ENCODE measurements at regions not wholly inside any gene's neighbourhood (a gene's known extent, or its start where the extent isn't known, plus 50 kb on each side); places are given as distances from the start of the nearest gene placed in this dataset.

GRCh38 chr6:147088861-147089260 is 115.4 kb upstream of the STXBP5 start:
- intact Hi-C loops (cut with DNase I), result no loop called here
- ATAC-seq, result no peak
- DNase-seq (ENCODE audit: low spot score), result no peak

DNA sequence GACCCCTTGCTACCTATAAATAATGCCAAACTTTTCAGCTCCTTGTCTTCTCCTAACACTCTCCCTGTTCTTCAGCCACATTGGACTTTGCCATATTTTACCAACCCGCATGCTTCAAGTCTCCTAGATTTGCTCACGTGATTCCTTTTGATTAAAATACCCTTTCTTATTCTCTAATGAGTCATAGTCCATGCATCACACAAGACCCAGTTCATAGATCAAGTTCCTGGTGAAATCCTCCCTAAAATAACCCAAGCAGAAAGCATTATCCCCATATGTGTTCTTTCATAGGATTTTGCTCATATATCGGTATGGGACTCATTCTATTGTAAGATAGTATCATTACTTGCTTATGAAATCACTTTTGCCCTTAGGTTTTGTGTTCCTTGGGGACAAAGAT is 108.9 kb upstream of the STXBP5 start:
- intact Hi-C loops (cut with DNase I), result no loop called here
- DNase-seq (ENCODE audit: low spot score), result no peak
- ATAC-seq, result no peak

DNA sequence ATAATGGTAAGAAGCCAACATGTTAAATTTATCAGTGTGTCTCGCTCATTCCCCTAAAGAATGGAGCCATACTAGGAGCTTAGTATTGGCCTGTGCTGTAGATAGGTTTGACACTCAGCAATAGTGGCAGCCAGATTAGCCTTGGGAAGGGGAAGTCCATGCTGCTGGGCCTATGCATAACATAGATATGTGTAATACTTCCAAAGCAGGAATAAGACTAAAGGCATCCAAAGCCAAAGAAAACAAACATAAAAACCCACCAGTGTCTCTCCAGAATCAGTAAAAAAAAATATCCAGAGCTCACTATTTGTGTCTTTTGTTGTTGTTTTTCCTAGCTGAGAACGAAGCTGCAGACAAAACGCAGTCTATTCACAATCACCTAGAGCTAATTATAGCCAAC is 104.2 kb upstream of the STXBP5 start:
- DNase-seq (ENCODE audit: low spot score) (no peak), ATAC-seq (no peak)
- intact Hi-C loops (cut with DNase I), result no loop called here

DNA sequence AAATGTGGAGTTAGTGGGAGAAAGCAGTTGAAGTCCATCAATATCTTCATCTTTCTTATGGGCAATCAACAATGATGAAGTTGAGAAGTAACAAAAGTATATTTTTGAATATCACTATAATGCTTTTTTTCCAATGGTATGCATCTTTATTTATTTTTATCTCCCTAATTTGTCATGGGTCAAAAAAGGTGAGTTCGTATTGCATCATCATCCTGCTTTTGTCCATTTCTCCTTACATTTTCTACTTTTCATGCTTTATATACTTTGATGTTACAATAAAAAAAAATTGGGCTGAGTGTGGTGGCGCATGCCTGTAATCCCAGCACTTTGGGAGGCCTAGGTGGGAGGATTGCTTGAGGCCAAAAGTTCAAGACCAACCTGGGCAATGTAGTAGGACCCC is 101.2 kb upstream of the STXBP5 start:
- intact Hi-C loops (cut with DNase I), result no loop called here
- no peak for ATAC-seq
- no peak for DNase-seq (ENCODE audit: low spot score)

DNA sequence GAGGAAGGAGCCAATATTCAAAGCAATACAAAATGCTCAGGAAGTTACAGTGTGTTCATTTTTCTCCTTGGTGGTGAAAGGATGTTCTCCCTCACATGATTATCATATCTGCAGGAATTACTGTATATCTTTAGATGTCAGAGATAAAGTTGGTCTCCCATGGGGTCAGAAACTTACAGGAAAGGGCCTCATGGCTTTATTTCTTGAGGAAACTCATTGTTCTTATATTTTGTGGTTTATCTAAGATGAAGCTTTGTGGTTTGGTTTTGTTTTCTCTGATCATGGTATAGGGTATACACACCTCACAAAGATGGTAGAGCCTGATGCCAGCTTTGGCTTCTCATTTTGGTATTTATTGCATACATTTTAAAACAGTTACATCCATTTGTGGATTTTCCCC is 100.5 kb upstream of the STXBP5 start:
- intact Hi-C loops (cut with DNase I), result no loop called here
- no peak for ATAC-seq

GRCh38 chr6:147105786-147106185 is 98.4 kb upstream of the STXBP5 start:
- intact Hi-C loops (cut with DNase I), result no loop called here
- ATAC-seq, result no peak

More for the DNA sequence above, 100.5 kb upstream of the STXBP5 start:
- DNase-seq (ENCODE audit: low spot score), result no peak

DNA sequence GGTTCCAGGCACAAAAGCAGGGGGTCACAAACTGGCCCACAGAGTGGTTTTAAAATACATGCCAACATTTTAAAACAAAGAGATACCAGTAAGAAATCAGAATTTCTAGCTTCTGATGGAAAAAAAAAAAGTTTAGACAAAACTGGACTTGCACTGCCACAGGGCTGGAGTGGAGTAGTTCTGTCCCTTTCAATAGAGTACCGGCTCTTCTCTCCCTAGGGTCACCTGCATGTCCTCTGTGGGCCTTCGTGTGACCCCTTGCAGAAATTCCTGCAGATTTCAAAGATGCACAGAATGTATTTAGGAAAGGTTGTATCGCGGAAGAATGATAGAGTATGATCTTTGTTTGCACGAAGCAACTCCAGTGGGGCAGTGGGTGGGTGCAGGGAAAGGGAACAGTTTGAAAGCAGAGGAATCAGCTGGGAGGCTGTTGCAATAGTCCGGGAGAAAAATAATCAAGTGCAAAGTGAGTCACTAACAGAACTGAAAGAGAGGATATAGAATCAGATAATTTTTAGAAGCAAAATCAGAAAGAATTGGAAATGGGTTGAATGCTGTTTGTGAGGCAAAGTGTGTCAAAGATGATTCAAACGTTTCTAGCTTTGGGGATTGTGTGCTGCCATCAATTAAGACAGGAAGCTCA is 97.3 kb upstream of the STXBP5 start:
- intact Hi-C loops (cut with DNase I), result no loop called here
- DNase-seq (ENCODE audit: low spot score) (no peak), ATAC-seq (no peak)

More at GRCh38 chr6:147105786-147106185, 98.4 kb upstream of the STXBP5 start:
- no peak for DNase-seq (ENCODE audit: low spot score)

DNA sequence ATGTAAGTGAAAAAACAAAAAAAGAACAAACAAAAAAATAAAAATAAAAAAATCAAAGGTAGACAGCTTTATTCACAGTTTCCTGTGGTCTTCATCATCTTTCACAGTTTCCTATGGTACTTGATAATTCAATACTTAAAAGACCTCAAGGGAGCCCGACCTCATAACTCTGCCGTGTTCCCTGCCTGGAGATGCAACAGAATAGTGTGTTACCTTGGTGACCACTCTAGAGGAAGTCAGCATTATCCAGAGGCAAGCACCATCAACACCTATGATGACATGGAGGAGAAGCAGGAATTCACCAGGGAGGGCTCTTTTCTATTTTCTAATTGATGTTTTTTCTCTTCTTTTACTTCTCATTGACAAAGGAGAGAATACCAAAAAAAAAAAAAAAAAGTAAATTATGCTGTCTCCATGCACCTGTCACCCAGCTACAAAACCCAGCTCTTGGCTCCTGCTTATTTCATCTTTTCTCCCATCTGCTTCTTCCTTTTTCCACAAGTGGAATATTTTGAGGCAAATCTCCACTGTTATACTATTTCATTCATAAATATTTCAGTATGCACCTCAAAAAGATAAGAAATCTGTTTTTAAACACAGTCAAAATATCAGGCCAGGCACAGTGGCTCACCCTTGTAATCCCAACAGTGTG is 95.8 kb upstream of the STXBP5 start:
- intact Hi-C loops (cut with DNase I), result no loop called here
- DNase-seq (ENCODE audit: low spot score), result no peak

GRCh38 chr6:147109707-147110106 is 94.5 kb upstream of the STXBP5 start:
- ATAC-seq, result no peak
- no peak for DNase-seq (ENCODE audit: low spot score)
- intact Hi-C loops (cut with DNase I), result no loop called here

More for the DNA sequence above, 95.8 kb upstream of the STXBP5 start:
- no peak for ATAC-seq

DNA sequence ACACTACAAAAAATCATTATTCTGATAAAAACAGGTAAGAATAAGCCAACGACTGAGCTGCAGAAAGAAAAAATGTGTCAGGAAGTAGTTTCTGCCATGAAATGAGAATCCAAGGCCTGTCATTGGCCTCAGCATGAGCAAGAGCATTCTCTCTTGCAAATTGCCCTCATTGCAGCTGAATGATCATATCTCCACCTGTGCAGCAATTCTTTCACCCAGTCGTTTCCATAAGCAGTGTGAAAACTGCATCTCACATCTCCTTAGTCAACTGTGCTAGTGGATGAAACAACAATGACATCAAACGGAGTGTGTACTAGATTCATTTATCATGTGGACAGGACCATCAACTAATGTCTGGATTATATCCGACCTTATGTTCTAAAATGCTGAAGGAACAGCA is 88.2 kb upstream of the STXBP5 start:
- intact Hi-C loops (cut with DNase I), result no loop called here
- DNase-seq (ENCODE audit: low spot score) (no peak), ATAC-seq (no peak)

- DNase-seq (ENCODE audit: low spot score) (no peak), ATAC-seq (no peak)
- intact Hi-C loops (cut with DNase I), result no loop called here
These were observed 87.2 kb upstream of the STXBP5 start for GRCh38 chr6:147117011-147117410.

DNA sequence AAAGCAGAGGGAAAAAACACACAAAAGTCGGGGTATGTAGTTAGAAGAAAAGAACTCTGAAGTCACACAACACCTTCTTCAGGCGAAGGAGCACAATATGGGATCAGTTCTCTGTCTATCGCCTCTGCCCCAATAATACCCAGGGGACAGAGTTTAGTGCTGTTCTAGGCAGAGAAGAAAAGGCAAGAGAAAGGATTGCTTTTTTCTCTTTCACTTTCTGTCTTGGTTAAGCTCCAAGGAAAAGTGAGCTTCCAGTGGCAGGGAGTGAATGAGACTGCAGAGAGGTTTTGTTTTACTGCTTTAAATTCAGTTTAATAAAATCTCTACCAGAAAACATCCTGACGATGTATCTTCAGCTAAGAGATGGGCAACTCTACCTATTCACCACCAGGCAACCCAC is 86.6 kb upstream of the STXBP5 start:
- intact Hi-C loops (cut with DNase I), result no loop called here
- DNase-seq (ENCODE audit: low spot score) (no peak), ATAC-seq (peak; percentile 69)

DNA sequence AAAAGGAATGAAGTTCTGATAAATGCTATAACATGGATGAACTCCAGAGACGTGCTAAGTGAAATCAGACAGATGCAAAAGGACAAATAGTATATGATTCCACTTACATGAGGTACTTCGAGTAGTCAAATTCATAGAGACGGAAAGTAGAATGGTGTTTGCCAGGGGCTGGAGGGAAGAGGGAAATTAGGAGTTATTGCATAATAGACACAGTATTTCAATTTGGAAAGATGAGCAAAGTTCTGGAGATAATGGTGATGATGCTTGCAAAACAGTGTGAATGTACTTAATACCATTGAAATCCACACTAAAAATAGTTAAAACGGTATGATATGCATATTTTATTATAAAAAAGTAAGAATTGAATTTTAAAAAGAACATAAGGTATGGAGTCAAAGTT is 84.9 kb upstream of the STXBP5 start:
- ATAC-seq, result no peak
- intact Hi-C loops (cut with DNase I), result no loop called here
- no peak for DNase-seq (ENCODE audit: low spot score)

GRCh38 chr6:147122823-147123222 is 81.4 kb upstream of the STXBP5 start:
- intact Hi-C loops (cut with DNase I), result no loop called here
- ATAC-seq (no peak), DNase-seq (ENCODE audit: low spot score) (no peak)

DNA sequence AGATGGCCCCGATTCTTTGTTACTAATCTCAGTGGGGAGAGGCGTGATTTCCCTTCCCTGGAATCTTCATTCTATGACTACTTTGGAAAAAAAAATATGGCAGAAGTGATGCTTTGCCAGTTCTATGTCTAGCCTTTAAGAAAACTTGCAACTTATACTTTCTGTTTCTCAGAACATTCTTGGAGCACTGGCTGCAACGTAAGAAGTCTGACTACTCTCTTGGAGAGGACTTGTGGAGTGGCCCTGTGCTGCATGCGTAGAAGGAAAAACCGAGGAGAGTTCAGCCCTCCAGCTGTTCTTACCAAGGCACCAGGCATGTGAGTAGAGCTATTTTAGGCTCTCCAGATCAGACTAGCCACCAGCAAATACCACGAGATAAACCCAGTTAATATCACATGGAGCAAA is 77.6 kb upstream of the STXBP5 start:
- intact Hi-C loops (cut with DNase I), result no loop called here
- DNase-seq (ENCODE audit: low spot score) (no peak), ATAC-seq (no peak)

DNA sequence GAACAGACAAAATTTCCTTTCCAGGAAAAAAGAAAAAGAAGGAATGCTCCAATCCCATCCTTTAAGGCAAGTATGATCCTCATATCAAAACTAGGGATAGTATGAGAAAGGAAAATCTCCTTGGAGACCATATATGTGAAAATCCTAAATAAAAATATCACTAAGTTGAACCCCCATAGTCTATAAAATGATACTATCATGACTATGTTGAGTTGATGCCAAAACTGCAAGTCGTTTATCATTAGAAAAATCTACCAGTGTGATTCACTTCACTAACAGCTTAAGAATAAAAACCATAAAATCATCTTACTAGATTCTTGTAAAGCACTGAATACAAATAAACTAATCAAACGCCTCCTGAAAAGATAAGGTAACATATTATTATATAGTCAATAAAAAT is 76.6 kb upstream of the STXBP5 start:
- intact Hi-C loops (cut with DNase I), result no loop called here
- ATAC-seq, result no peak
- DNase-seq (ENCODE audit: low spot score), result no peak

DNA sequence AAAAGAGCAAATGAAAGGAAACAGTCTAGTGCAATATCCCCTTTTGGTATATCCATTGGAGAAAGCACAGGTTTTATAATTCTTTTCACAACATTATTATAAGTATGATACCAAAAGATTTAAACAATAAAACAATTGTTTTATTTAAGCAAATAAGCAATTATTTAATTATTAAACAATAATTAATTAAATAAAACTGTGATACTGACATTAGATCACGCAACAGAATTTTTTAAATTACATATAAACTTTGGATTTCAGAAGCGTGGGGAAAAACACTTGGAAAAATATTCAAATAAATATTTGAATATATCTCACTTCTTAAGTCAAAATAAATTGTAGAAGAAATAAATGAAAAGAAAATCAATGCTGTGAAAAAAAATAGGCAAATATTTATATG is 76.2 kb upstream of the STXBP5 start:
- no peak for DNase-seq (ENCODE audit: low spot score)
- intact Hi-C loops (cut with DNase I), result no loop called here
- no peak for ATAC-seq

DNA sequence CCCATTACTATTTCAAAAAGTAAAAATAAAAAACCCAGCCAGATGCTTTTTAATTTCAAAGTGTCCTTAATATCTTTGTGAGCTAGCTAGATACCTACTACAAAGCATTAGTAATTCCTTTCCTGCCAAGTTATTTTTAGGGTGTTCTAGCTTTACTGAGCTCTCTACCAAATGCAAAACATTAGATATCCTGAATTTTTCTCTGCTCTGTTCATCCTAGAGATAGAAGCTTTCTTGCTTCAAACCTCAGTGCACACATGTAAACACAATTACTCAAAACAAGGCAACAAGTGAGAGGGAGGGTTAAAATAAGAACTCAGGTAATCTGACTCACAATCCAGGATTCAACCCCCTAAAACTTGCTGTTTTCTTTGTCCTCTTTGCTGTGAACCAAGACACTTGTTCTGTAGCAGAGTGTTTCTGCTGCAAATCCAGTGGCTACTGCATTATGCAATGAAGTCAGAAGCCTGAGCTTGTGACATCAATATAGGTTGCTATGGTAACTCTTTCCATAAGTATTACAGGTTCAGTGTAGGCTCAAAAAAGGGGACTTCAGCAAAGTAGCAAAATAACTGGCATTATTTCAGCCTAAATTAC is 72.6 kb upstream of the STXBP5 start:
- intact Hi-C loops (cut with DNase I), result no loop called here
- no peak for ATAC-seq
- DNase-seq (ENCODE audit: low spot score), result no peak

GRCh38 chr6:147132889-147133288 is 71.3 kb upstream of the STXBP5 start:
- no peak for ATAC-seq
- DNase-seq (ENCODE audit: low spot score), result no peak
- intact Hi-C loops (cut with DNase I), result no loop called here

- intact Hi-C loops (cut with DNase I), result no loop called here
- no peak for ATAC-seq
- DNase-seq (ENCODE audit: low spot score), result no peak
These were observed 70.5 kb upstream of the STXBP5 start for GRCh38 chr6:147133669-147134068.

- intact Hi-C loops (cut with DNase I), result no loop called here
- DNase-seq (ENCODE audit: low spot score), result no peak
- ATAC-seq, result no peak
These were observed 69.0 kb upstream of the STXBP5 start for GRCh38 chr6:147135211-147135681.
